K562 (cell line): ENCODE measurements at regions not wholly inside any gene's neighbourhood (a gene's known extent, or its start where the extent isn't known, plus 50 kb on each side); places are given as distances from the start of the nearest gene placed in this dataset.

Experiments
- ATF3 ChIP-seq, 2 experiments: fragments of 450-650 bp in 1 of 2; sonication (generic) in 1 of 2; formaldehyde crosslinking in 1 of 2; IDR thresholded peaks in 1 of 2; conservative IDR thresholded peaks in 1 of 2; 2 replicates each; pipeline versions ENCODE4 v1.6.1 to v1.8.1; 2016 to 2023; ENCODE audit warnings: mild to moderate bottlenecking in 2 of 2, moderate library complexity in 2 of 2, inconsistent platforms in 1 of 2, missing genetic modification reagents in 1 of 2
- CHD1 ChIP-seq: fragments of 200-600 bp; sonication (generic); IDR thresholded peaks from one replicate; pipeline ENCODE4 v1.6.1; 2012; ENCODE audit warnings: mild to moderate bottlenecking, moderate library complexity, low read length, inconsistent platforms
- HNRNPH1 ChIP-seq: fragments of 200-400 bp; formaldehyde crosslinking; optimal IDR thresholded peaks from 2 replicates; pipeline ENCODE3; 2017; ENCODE audit warnings: low read depth, mild to moderate bottlenecking, low read length, moderate library complexity
- IRF2 ChIP-seq: sonication (generic); formaldehyde crosslinking; IDR thresholded peaks from 2 replicates; pipeline ENCODE4 v1.8.1; 2022; ENCODE audit warnings: mild to moderate bottlenecking, missing genetic modification reagents
- MYC ChIP-seq, 2 experiments: fragments of 250-450 bp in 1 of 2; sonication (Bioruptor Pico) in 1 of 2; IDR thresholded peaks; 2 replicates each; pipeline versions ENCODE4 v1.5.1 to v1.6.1; 2012 to 2021; ENCODE audit warnings: low read depth in 2 of 2, borderline replicate concordance in 1 of 2, improper control_type of control experiment in 1 of 2, low read length in 1 of 2, mild to moderate bottlenecking in 1 of 2, moderate library complexity in 1 of 2
- PHF8 ChIP-seq: fragments of 200-600 bp; sonication (generic); IDR thresholded peaks from 2 replicates; pipeline ENCODE4 v1.6.1; 2012; ENCODE audit warnings: mixed run types, mild to moderate bottlenecking, inconsistent platforms, low read length, moderate library complexity, borderline replicate concordance
- POLR2A ChIP-seq: fragments of 450-650 bp; conservative IDR thresholded peaks from 2 replicates; pipeline ENCODE4 v1.6.1; 2016
- POLR2AphosphoS5 ChIP-seq: IDR thresholded peaks from 2 replicates; pipeline ENCODE4 v1.6.1; 2011; ENCODE audit warnings: mild to moderate bottlenecking, low read depth, low read length, moderate library complexity; ENCODE audit not compliant: control insufficient read depth, insufficient read depth
- ZBTB7A ChIP-seq: IDR thresholded peaks from 2 replicates; pipeline ENCODE4 v1.6.1; 2011; ENCODE audit warnings: low read depth, mild to moderate bottlenecking, low read length, moderate library complexity, borderline replicate concordance; ENCODE audit not compliant: control insufficient read depth
- TF ChIP-seq, protein P1 (sequence below), 3 experiments: IDR thresholded peaks in 2 of 3; conservative IDR thresholded peaks in 1 of 3; 2 replicates each; pipeline ENCODE4 v1.5.1; 2011 to 2012; ENCODE audit warnings: low read length in 3 of 3, mild to moderate bottlenecking in 3 of 3, control low read depth in 2 of 3, improper control_type of control experiment in 1 of 3, inconsistent platforms in 1 of 3, low read depth in 1 of 3, mixed read lengths in 1 of 3, moderate library complexity in 1 of 3; ENCODE audit not compliant: insufficient read depth in 2 of 3
- TF ChIP-seq, protein P2 (sequence below): sonication (generic); formaldehyde crosslinking; IDR thresholded peaks from 2 replicates; pipeline ENCODE4 v1.9.0; 2022; ENCODE audit warnings: mild to moderate bottlenecking, missing genetic modification reagents

GRCh38 chr5:28543473-28544098, 1505.2 kb upstream of the CDH9 start:
- TF ChIP-seq, protein P1, sequence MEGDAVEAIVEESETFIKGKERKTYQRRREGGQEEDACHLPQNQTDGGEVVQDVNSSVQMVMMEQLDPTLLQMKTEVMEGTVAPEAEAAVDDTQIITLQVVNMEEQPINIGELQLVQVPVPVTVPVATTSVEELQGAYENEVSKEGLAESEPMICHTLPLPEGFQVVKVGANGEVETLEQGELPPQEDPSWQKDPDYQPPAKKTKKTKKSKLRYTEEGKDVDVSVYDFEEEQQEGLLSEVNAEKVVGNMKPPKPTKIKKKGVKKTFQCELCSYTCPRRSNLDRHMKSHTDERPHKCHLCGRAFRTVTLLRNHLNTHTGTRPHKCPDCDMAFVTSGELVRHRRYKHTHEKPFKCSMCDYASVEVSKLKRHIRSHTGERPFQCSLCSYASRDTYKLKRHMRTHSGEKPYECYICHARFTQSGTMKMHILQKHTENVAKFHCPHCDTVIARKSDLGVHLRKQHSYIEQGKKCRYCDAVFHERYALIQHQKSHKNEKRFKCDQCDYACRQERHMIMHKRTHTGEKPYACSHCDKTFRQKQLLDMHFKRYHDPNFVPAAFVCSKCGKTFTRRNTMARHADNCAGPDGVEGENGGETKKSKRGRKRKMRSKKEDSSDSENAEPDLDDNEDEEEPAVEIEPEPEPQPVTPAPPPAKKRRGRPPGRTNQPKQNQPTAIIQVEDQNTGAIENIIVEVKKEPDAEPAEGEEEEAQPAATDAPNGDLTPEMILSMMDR (IDR thresholded peaks at IDR 0.05 in 2 of 3, conservative IDR thresholded peaks at IDR 0.05 in 1 of 3; ENCODE audit: insufficient read depth in 2 of 3, low read depth in 1 of 3, low read length in 3 of 3): no peak
- TF ChIP-seq CHD1 (no peak), MYC (IDR thresholded peaks at IDR 0.05; ENCODE audit: low read depth, low read length) (no peak), MYC (CRISPR knock-in tag; IDR thresholded peaks at IDR 0.05; ENCODE audit: borderline replicate concordance, low read depth) (no peak), HNRNPH1 (no peak), PHF8 (no peak), ATF3 (IDR thresholded peaks at IDR 0.05) (no peak), ATF3 (CRISPR knock-in tag; conservative IDR thresholded peaks at IDR 0.05) (no peak), POLR2AphosphoS5 (no peak), IRF2 (CRISPR knock-in tag) (no peak), ZBTB7A (no peak), POLR2A (no peak)
- TF ChIP-seq, protein P2, sequence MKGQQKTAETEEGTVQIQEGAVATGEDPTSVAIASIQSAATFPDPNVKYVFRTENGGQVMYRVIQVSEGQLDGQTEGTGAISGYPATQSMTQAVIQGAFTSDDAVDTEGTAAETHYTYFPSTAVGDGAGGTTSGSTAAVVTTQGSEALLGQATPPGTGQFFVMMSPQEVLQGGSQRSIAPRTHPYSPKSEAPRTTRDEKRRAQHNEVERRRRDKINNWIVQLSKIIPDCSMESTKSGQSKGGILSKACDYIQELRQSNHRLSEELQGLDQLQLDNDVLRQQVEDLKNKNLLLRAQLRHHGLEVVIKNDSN (CRISPR knock-in tag): no peak
